ENCODE measurements at regions not wholly inside any gene's neighbourhood (a gene's known extent, or its start where the extent isn't known, plus 50 kb on each side); places are given as distances from the start of the nearest gene placed in this dataset.
"Not testable (repeated sequence)": the region's sequence is repeated elsewhere in the genome, so short reads cannot be mapped to it uniquely, and the experiment has no call there.

DNA sequence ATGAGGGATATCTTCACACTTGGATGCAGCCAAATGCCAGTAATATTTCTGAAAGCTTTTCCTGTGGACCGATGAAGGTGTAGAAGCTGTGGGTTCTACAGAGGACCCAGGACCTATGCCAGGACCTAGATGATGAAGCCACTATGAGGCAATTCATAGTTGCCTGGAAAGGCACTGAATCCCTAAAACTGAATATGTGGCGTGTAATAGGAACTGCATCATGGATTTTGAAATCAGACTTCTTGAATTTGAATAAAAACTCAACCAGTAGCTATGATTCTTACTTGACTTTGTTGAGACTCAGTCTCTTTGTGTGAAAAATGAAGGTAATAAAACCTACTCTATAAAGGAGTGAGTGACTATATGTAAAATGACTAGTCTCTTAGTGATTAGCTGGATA is 89.9 kb upstream of the SGK1 start:
- Histone ChIP-seq H3K9me3 (no peaks in the 10 kb centered on the region), H3K4me1 (no peaks in the 10 kb centered on the region), H3K4me3 (no peak overlapping the region), H3K27ac (no peak overlapping the region), H3K36me3 (no peaks in the 10 kb centered on the region), H3K27me3 (no peaks in the 10 kb centered on the region)
- intact Hi-C loops (cut with DNase I; ENCODE audit: low total_unique reads), result no loop called here
- TF ChIP-seq, protein P1, sequence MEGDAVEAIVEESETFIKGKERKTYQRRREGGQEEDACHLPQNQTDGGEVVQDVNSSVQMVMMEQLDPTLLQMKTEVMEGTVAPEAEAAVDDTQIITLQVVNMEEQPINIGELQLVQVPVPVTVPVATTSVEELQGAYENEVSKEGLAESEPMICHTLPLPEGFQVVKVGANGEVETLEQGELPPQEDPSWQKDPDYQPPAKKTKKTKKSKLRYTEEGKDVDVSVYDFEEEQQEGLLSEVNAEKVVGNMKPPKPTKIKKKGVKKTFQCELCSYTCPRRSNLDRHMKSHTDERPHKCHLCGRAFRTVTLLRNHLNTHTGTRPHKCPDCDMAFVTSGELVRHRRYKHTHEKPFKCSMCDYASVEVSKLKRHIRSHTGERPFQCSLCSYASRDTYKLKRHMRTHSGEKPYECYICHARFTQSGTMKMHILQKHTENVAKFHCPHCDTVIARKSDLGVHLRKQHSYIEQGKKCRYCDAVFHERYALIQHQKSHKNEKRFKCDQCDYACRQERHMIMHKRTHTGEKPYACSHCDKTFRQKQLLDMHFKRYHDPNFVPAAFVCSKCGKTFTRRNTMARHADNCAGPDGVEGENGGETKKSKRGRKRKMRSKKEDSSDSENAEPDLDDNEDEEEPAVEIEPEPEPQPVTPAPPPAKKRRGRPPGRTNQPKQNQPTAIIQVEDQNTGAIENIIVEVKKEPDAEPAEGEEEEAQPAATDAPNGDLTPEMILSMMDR (IDR thresholded peaks at IDR 0.05), result no peak
- no peak for TF ChIP-seq POLR2A (IDR thresholded peaks at IDR 0.05)
- no peak for DNase-seq

- no peaks in the 10 kb centered on the region for H3K4me1 ChIP-seq
- H3K27ac ChIP-seq, result no peak overlapping the region
- no peaks in the 10 kb centered on the region for H3K27me3 ChIP-seq
- intact Hi-C loops (cut with DNase I; ENCODE audit: low total_unique reads), result no loop called here
- H3K9me3 ChIP-seq, result no peaks in the 10 kb centered on the region
- DNase-seq, result no peak
- H3K4me3 ChIP-seq, result no peak overlapping the region
- H3K36me3 ChIP-seq, result no peaks in the 10 kb centered on the region
- no peak for TF ChIP-seq POLR2A (IDR thresholded peaks at IDR 0.05)
- TF ChIP-seq, protein P1 (IDR thresholded peaks at IDR 0.05), result no peak
Observed at GRCh38 chr6:134406311-134406710, 88.4 kb upstream of the SGK1 start.

DNA sequence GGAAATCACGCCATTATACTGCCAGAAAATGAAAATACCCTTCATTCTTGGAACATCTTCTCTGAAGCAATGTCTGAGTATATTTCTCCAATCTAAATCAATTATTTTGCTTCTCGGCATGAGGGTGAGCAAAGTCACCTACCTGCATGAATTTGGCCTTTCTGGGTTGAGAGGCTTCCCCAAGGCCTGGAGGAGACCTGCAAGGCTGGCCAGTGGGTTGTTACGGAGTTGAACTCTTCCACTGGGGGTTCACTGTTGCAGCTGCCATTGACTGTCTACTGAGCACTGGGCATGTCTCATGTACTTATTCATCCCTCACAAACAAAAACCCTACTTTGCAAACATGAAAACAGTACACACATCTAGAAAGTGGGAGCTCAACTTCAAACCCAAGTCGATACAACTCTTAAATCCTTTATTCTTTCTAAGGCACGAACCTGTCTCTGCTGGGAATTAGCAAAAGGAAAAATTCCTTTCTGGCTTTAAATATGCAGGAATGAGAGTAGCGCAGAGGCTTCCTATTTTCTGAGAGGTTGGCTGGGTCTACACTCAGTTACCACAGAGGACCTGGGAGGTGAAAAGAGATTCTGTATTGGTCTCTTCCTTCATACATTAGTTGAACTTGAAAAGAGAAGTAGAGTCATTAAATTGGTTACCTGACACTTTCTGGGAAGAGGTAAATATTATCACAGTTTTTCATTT is 87.6 kb upstream of the SGK1 start:
- H3K9me3 ChIP-seq, result no peaks in the 10 kb centered on the region
- intact Hi-C loops (cut with DNase I; ENCODE audit: low total_unique reads), result no loop called here
- no peak overlapping the region for H3K27ac ChIP-seq

DNA sequence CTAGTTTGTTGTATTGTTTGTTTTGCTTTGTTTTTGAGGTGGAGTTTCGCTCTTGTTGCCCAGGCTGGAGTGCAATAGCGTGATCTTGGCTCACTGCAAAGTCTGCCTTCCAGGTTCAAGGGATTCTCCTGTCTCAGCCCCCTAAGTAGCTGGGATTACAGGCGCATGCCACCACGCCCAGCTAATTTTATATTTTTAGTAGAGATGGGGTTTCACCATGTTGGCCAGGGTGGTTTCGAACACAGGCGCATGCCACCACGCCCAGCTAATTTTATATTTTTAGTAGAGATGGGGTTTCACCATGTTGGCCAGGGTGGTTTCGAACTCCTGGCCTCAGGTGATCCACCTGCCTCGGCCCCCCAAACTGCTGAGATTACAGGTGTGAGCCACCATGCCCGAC is 85.4 kb upstream of the SGK1 start:
- H3K36me3 ChIP-seq; H3K4me1 ChIP-seq; H3K9me3 ChIP-seq; intact Hi-C loops (cut with DNase I; ENCODE audit: low total_unique reads); H3K27ac ChIP-seq; H3K4me3 ChIP-seq; DNase-seq; H3K27me3 ChIP-seq: not testable (repeated sequence)

More for the DNA sequence above, 87.6 kb upstream of the SGK1 start:
- Histone ChIP-seq H3K4me1 (no peaks in the 10 kb centered on the region), H3K36me3 (no peaks in the 10 kb centered on the region), H3K27me3 (no peaks in the 10 kb centered on the region), H3K4me3 (no peak overlapping the region)
- TF ChIP-seq, protein P1 (IDR thresholded peaks at IDR 0.05), result no peak
- TF ChIP-seq POLR2A (IDR thresholded peaks at IDR 0.05), result no peak
- DNase-seq, result no peak

DNA sequence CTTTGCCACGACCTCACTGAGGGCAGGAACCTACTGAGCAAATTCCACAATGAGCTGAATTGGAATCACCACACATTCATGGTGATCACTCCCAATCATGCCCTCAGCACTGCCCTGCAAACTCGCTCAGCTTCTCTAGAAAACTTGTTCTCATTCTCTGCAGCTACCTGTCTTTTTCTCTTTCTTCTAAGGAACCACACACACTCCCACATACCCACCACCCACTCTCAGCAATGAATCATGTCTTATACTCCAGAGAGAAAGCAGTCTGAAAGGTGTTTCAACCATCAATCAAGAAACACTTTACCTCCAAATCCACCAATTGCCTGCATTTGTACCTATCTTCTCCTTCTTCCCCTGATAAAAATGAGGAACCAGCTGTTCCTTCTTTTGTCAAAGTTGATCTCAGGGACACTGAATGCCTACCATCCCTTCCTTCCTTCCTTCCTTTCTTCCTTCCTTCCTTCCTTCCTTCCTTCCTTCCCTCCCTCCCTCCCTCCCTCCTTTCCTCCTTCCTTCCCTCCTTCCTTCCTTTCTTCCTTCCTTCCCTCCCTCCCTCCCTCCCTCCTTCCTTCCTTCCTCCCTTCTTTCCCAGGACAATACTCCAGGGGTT is 84.6 kb upstream of the SGK1 start:
- H3K36me3 ChIP-seq, result no peaks in the 10 kb centered on the region
- no peak for DNase-seq
- intact Hi-C loops (cut with DNase I; ENCODE audit: low total_unique reads), result no loop called here

More for the DNA sequence above, 84.6 kb upstream of the SGK1 start:
- Histone ChIP-seq H3K27me3 (no peaks in the 10 kb centered on the region), H3K4me3 (no peak overlapping the region), H3K9me3 (no peaks in the 10 kb centered on the region), H3K27ac (no peak overlapping the region), H3K4me1 (no peaks in the 10 kb centered on the region)
- TF ChIP-seq, protein P1 (IDR thresholded peaks at IDR 0.05), result no peak
- no peak for TF ChIP-seq POLR2A (IDR thresholded peaks at IDR 0.05)

All from uterus (tissue), 3 donors.